HepG2 (cell line): ENCODE measurements at regions not wholly inside any gene's neighbourhood (a gene's known extent, or its start where the extent isn't known, plus 50 kb on each side); places are given as distances from the start of the nearest gene placed in this dataset.

ENCODE experiments used
- ATAC-seq: fragments of 200-7000 bp; cut with Tn5 transposase; 3 replicates; pipeline ENCODE4 v1.9.1; 2020; ENCODE audit warnings: mild to moderate bottlenecking, moderate library complexity
- BruUV-seq: library from RNA; stranded (reverse); fragments of 400-500 nt; replicated peaks from 2 replicates; lab custom pipeline; 2021; lab: Mats Ljungman, UMichigan
- CTCF ChIA-PET: fragments of 300-600 bp; formaldehyde crosslinking; extraction: SDS; loops from one replicate; lab custom pipeline; 2021; ENCODE audit warnings: low total read pairs, inconsistent platforms, low intra/inter-chr PET ratio; lab: Yijun Ruan, JAX
- POLR2A ChIA-PET: fragments of 350-600 bp; sonication (Branson Sonifier 250); formaldehyde crosslinking; loops from one replicate; lab custom pipeline; 2020; ENCODE audit warnings: antibody characterized with exemption, inconsistent platforms; lab: Yijun Ruan, JAX
- DNase-seq: peaks from one replicate; pipeline ENCODE4 v3.0.0-alpha.2; 2015; ENCODE audit warnings: low spot score
- FAIRE-seq: peaks from 3 replicates; lab custom pipeline; 2011; peaks lifted over from hg19 to GRCh38; lab: Jason Lieb, UNC
- H2AFZ ChIP-seq: one replicate; pipeline ENCODE4 v1.6.1; 2011; ENCODE audit warnings: low read length, inconsistent platforms
- H3K27ac ChIP-seq: fragments of 300-600 bp; 3 replicates; pipeline ENCODE4 v1.8.0; 2011; ENCODE audit warnings: mixed run types, mild to moderate bottlenecking, mixed read lengths, low read length, inconsistent platforms; ENCODE audit not compliant: insufficient read depth; ENCODE audit errors: extremely low read length
- H3K27me3 ChIP-seq, 2 experiments: fragments of 200-600 bp in 1 of 2; 2 replicates in 1 of 2; 3 replicates in 1 of 2; pipeline versions ENCODE4 v1.6.0 to v1.8.0; 2011; ENCODE audit warnings: low read length in 2 of 2, mild to moderate bottlenecking in 2 of 2, moderate library complexity in 2 of 2, inconsistent platforms in 1 of 2; ENCODE audit not compliant: insufficient read depth in 2 of 2, control insufficient read depth in 1 of 2
- H3K36me3 ChIP-seq, 2 experiments: fragments of 200-600 bp in 1 of 2; replicated peaks in 1 of 2; 2 replicates in 1 of 2; 3 replicates in 1 of 2; pipeline versions ENCODE4 v1.5.1 to v1.8.0; 2011; ENCODE audit warnings: low read length in 2 of 2, inconsistent platforms in 1 of 2; ENCODE audit not compliant: insufficient read depth in 2 of 2, control insufficient read depth in 1 of 2
- H3K4me1 ChIP-seq: 2 replicates; pipeline ENCODE4 v1.5.1; 2012; ENCODE audit warnings: low read length, inconsistent platforms; ENCODE audit not compliant: insufficient read depth
- H3K4me2 ChIP-seq: 2 replicates; pipeline ENCODE4 v1.6.0; 2011; ENCODE audit warnings: low read depth, low read length, inconsistent platforms
- H3K4me3 ChIP-seq, 3 experiments: fragments of 200-600 bp in 1 of 3; sonication (generic), shearing (Covaris generic) in 1 of 3; replicated peaks in 1 of 3; 2 replicates each; pipeline ENCODE4 v1.5.1; 2011 to 2016; ENCODE audit warnings: low read length in 3 of 3, inconsistent platforms in 2 of 3, low read depth in 2 of 3, mild to moderate bottlenecking in 2 of 3, control low read depth in 1 of 3, mixed read lengths in 1 of 3; ENCODE audit not compliant: insufficient read depth in 1 of 3
- H3K79me2 ChIP-seq: one replicate; pipeline ENCODE4 v1.6.1; 2011; ENCODE audit warnings: low read length, inconsistent platforms; ENCODE audit not compliant: insufficient read depth
- H3K9ac ChIP-seq: 2 replicates; pipeline ENCODE4 v1.6.0; 2011; ENCODE audit warnings: mild to moderate bottlenecking, low read depth, low read length, inconsistent platforms; ENCODE audit not compliant: insufficient read depth
- H3K9me3 ChIP-seq: 2 replicates; pipeline ENCODE4 v1.5.1; 2012; ENCODE audit warnings: mild to moderate bottlenecking, low read length
- H4K20me1 ChIP-seq: 2 replicates; pipeline ENCODE4 v1.6.0; 2011; ENCODE audit warnings: inconsistent platforms, mild to moderate bottlenecking, low read length, moderate library complexity; ENCODE audit not compliant: insufficient read depth
- ATF1 ChIP-seq: IDR thresholded peaks from 2 replicates; pipeline ENCODE4 v1.6.1; 2016; ENCODE audit warnings: mild to moderate bottlenecking, control low read depth
- CHD2 ChIP-seq: IDR thresholded peaks from 2 replicates; pipeline ENCODE4 v1.6.1; 2011; ENCODE audit warnings: low read depth, low read length, improper control_type of control experiment
- DR1 ChIP-seq: sonication (generic); formaldehyde crosslinking; IDR thresholded peaks from 2 replicates; pipeline ENCODE4 v1.8.0; 2021; ENCODE audit warnings: mild to moderate bottlenecking, missing genetic modification reagents, inconsistent platforms
- HDAC1 ChIP-seq: sonication (generic); formaldehyde crosslinking; IDR thresholded peaks from 2 replicates; pipeline ENCODE4 v1.5.1; 2020; ENCODE audit warnings: mild to moderate bottlenecking, missing genetic modification reagents
- HHEX ChIP-seq: IDR thresholded peaks from 2 replicates; pipeline ENCODE4 v1.6.1; 2016; ENCODE audit warnings: control low read depth
- NFYC ChIP-seq: IDR thresholded peaks from 2 replicates; pipeline ENCODE4 v1.6.1; 2016; ENCODE audit warnings: missing genetic modification reagents, missing compliant biosample characterization
- RAD51 ChIP-seq: fragments of 450-650 bp; IDR thresholded peaks from 2 replicates; pipeline ENCODE4 v1.6.1; 2016; ENCODE audit warnings: borderline replicate concordance
- RXRB ChIP-seq: IDR thresholded peaks from 2 replicates; pipeline ENCODE4 v1.6.1; 2016; ENCODE audit warnings: borderline replicate concordance, missing genetic modification reagents, missing compliant biosample characterization
- XBP1 ChIP-seq: sonication (generic); formaldehyde crosslinking; IDR thresholded peaks from 2 replicates; pipeline ENCODE4 v1.5.0; 2020; ENCODE audit warnings: missing genetic modification reagents
- ZFP36L2 ChIP-seq: sonication (generic); formaldehyde crosslinking; IDR thresholded peaks from 2 replicates; pipeline ENCODE4 v1.4.0; 2020; ENCODE audit warnings: missing genetic modification reagents
- ZFP90 ChIP-seq: sonication (generic); formaldehyde crosslinking; IDR thresholded peaks from 2 replicates; pipeline ENCODE4 v1.8.0; 2022; ENCODE audit warnings: missing genetic modification reagents, mild to moderate bottlenecking, inconsistent platforms, borderline replicate concordance
- ZNF24 ChIP-seq: fragments of 450-650 bp; IDR thresholded peaks from 2 replicates; pipeline ENCODE4 v1.6.1; 2017; ENCODE audit warnings: antibody characterized with exemption, mild to moderate bottlenecking
- ZNF431 ChIP-seq: sonication (generic); formaldehyde crosslinking; IDR thresholded peaks from 2 replicates; pipeline ENCODE4 v1.9.0; 2022; ENCODE audit warnings: missing genetic modification reagents, low read depth, mild to moderate bottlenecking, borderline replicate concordance
- ZNF563 ChIP-seq: sonication (generic); formaldehyde crosslinking; IDR thresholded peaks from 2 replicates; pipeline ENCODE4 v1.8.0; 2022; ENCODE audit warnings: mild to moderate bottlenecking, moderate library complexity, missing genetic modification reagents
- ZNF629 ChIP-seq: sonication (generic); formaldehyde crosslinking; conservative IDR thresholded peaks from 2 replicates; pipeline ENCODE4 v1.5.0; 2020; ENCODE audit warnings: missing genetic modification reagents
- ZNF7 ChIP-seq: IDR thresholded peaks from 2 replicates; pipeline ENCODE4 v1.6.1; 2016; ENCODE audit warnings: missing biosample characterization, missing genetic modification reagents
- ZNF724P ChIP-seq: sonication (generic); formaldehyde crosslinking; IDR thresholded peaks from 2 replicates; pipeline ENCODE4 v1.8.0; 2022; ENCODE audit warnings: missing genetic modification reagents, borderline replicate concordance
- WGBS: methylation state at CpG from one replicate; pipeline ENCODE4 v1.1.6; 2017; ENCODE audit warnings: low lambda C conversion rate; 5-methylcytosine and 5-hydroxymethylcytosine counted together
- in situ Hi-C: cut with HindIII; loops from 2 replicates; pipeline ENCODE4 v1.10.0; 2017; ENCODE audit warnings: low pct_unique_long_range_greater_than_20kb; ENCODE audit not compliant: extremely low pct_ligation_motif_present
- intact Hi-C: fragments of 100-400 bp; cut with micrococcal nuclease; formaldehyde crosslinking; loops from one replicate; pipeline ENCODE4 v1.10.0; 2022; ENCODE audit not compliant: unreplicated experiment
- TF ChIP-seq, protein P1 (sequence below): IDR thresholded peaks from 2 replicates; pipeline ENCODE4 v1.6.1; 2016
- TF ChIP-seq, protein P2 (sequence below): IDR thresholded peaks from 2 replicates; pipeline ENCODE4 v1.6.1; 2016; ENCODE audit warnings: low read depth, control low read depth
- TF ChIP-seq, protein P3 (sequence below): IDR thresholded peaks from 2 replicates; pipeline ENCODE4 v1.6.1; 2016; ENCODE audit warnings: missing genetic modification reagents, missing compliant biosample characterization

DNA sequence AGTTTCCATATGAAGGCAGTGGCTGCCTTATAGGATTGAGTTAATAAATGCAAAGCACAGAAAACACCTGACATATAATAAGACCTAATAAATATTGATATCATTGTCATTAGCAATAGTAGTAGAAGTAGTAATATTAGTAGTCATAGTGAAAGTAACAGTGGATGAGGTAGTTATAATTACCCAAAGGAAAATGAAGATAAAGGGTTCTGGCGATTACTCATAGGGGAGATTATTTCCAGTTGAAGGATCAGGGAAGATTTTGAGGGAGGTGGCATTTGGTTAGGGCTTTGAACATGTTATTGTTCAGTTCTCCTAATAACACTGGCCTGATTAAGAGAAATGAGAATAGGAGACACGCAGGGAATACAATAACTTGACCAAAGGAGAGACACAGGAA, 131.9 kb upstream of the GPRIN3 start:
- Histone ChIP-seq H3K27me3 (no peaks in the 10 kb centered on the region), H3K4me2 (no peak overlapping the region), H3K9me3 (no peaks in the 10 kb centered on the region), H3K27ac (no peak overlapping the region), H3K4me3 (no peak overlapping the region), H3K36me3 (no peaks in the 10 kb centered on the region), H4K20me1 (no peaks in the 10 kb centered on the region), H3K9ac (no peak overlapping the region), H3K4me1 (no peaks in the 10 kb centered on the region), H3K79me2 (no peaks in the 10 kb centered on the region), H2AFZ (no peak overlapping the region)
- no TSS peak for BruUV-seq
- TF ChIP-seq, protein P1, sequence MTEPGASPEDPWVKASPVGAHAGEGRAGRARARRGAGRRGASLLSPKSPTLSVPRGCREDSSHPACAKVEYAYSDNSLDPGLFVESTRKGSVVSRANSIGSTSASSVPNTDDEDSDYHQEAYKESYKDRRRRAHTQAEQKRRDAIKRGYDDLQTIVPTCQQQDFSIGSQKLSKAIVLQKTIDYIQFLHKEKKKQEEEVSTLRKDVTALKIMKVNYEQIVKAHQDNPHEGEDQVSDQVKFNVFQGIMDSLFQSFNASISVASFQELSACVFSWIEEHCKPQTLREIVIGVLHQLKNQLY (CRISPR knock-in tag) = no peak
- TF ChIP-seq ZNF7 (no peak), ATF1 (no peak), ZNF563 (CRISPR knock-in tag) (no peak), ZNF24 (no peak), RAD51 (no peak), ZFP36L2 (CRISPR knock-in tag) (no peak), RXRB (CRISPR knock-in tag) (no peak), HHEX (CRISPR knock-in tag) (no peak), ZNF724P (CRISPR knock-in tag) (no peak), DR1 (CRISPR knock-in tag) (no peak), ZNF431 (CRISPR knock-in tag) (no peak), HDAC1 (CRISPR knock-in tag) (no peak), CHD2 (no peak), NFYC (CRISPR knock-in tag) (no peak), XBP1 (no peak), ZFP90 (CRISPR knock-in tag) (no peak), ZNF629 (no peak)
- TF ChIP-seq, protein P2, sequence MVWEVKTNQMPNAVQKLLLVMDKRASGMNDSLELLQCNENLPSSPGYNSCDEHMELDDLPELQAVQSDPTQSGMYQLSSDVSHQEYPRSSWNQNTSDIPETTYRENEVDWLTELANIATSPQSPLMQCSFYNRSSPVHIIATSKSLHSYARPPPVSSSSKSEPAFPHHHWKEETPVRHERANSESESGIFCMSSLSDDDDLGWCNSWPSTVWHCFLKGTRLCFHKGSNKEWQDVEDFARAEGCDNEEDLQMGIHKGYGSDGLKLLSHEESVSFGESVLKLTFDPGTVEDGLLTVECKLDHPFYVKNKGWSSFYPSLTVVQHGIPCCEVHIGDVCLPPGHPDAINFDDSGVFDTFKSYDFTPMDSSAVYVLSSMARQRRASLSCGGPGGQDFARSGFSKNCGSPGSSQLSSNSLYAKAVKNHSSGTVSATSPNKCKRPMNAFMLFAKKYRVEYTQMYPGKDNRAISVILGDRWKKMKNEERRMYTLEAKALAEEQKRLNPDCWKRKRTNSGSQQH (CRISPR knock-in tag) = no peak
- TF ChIP-seq, protein P3, sequence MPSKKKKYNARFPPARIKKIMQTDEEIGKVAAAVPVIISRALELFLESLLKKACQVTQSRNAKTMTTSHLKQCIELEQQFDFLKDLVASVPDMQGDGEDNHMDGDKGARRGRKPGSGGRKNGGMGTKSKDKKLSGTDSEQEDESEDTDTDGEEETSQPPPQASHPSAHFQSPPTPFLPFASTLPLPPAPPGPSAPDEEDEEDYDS = no peak
- 0% methylated on average over 2 of the region's 2 CpGs for whole genome bisulfite sequencing
- POLR2A ChIA-PET = no interaction called here
- FAIRE-seq (no peak), ATAC-seq (no peak), DNase-seq (no peak)
- in situ Hi-C loops (loop anchor here (10.0 kb wide), 1 partner anchor 215 kb away; no protein-coding TSS in a partner anchor), intact Hi-C loops (loop anchor here (5.0 kb wide), 1 partner anchor 853 kb away; no protein-coding TSS in a partner anchor)
- CTCF ChIA-PET = no interaction called here
